K562 (cell line): ENCODE measurements at regions not wholly inside any gene's neighbourhood (a gene's known extent, or its start where the extent isn't known, plus 50 kb on each side); places are given as distances from the start of the nearest gene placed in this dataset.

Source experiments
- HMG20A ChIP-seq: fragments of 450-650 bp; formaldehyde crosslinking; conservative IDR thresholded peaks from 2 replicates; pipeline ENCODE4 v1.4.0; 2020; ENCODE audit warnings: mild to moderate bottlenecking, mixed read lengths
- MXI1 ChIP-seq: IDR thresholded peaks from 2 replicates; pipeline ENCODE4 v1.6.1; 2011; ENCODE audit warnings: low read depth, mild to moderate bottlenecking, improper control_type of control experiment, low read length
- ZNF224 ChIP-seq: sonication (generic); formaldehyde crosslinking; IDR thresholded peaks from 2 replicates; pipeline ENCODE4 v1.8.0; 2022; ENCODE audit warnings: mild to moderate bottlenecking, missing genetic modification reagents

DNA sequence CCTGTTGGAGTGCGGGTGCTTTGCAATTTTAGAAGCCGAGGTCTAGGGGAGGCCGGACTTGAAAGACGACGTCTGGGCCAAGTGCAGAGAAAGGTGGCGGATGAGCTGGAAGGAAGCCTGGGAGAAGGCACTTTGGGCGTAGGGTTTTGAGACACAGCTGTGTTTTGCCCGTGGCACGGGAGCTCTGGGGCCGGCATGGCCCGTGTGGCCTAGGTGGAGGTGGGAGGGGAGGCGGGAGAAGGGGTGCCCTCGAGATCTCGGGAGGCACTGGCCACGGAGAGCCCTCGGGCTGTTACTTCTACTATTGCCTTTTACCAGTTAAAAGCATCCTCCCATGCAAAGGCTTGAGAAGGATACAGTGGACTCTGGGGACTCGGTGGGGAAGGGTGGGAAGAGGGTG lies 161.9 kb downstream of the FOXL1 start:
- TF ChIP-seq MXI1 (no peak), ZNF224 (CRISPR knock-in tag) (no peak), HMG20A (CRISPR knock-in tag) (no peak)
